Fibroblast of skin of right quadriceps (primary cell): ENCODE measurements at regions not wholly inside any gene's neighbourhood (a gene's known extent, or its start where the extent isn't known, plus 50 kb on each side); places are given as distances from the start of the nearest gene placed in this dataset.

Experiments used
- DNase-seq: peaks from one replicate; pipeline ENCODE4 v3.0.0-alpha.2; 2013

DNA sequence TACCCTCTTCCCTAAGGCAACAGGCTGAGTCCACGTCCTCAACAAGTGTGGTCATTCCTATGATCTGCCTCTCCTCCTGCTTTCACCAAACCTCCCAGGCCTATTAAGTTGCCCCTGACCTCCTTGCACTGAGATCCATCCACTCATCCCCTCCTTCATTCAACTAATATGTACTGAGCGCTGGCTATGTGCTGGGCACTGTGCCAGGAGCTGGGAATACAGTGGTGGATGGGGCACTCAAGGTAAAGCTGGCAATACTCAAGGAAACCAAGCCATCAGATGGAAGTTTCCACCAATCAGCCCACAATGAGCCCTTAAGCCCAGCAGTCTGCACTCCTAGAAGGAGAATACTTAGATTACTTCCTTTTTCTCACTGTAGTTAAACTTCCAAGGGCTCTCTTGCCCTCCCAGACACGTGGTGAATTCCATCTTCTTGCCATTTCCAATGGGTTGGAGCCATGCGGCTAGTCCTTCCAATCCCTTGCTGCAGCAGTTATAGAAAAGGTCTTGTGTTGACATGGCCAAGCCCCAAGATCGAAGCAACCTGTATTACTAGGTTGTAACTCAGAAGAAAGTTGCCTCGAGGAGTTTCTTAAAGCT, 279.9 kb upstream of the RUNX1 start:
- DNase-seq = no peak

DNA sequence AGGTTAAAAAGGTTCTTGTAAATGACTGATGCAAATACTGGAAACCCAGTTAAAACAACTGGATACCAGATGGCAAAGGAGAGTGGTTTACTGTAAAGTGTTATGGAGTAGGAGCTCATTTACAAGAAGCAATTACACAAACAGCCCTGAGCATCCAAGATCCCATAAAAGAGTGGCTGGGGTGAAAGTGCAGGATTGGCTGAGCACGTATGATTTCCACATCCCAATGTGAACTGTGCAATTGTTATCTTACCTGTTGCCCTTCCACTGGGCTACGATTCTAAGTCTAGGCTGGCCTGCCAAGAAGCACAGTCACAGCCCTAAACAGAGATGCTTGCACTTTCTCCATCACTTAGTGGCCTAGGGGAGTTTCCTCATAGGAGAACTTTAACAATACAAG, 277.6 kb upstream of the RUNX1 start:
- peak; percentile 37 for DNase-seq

DNA sequence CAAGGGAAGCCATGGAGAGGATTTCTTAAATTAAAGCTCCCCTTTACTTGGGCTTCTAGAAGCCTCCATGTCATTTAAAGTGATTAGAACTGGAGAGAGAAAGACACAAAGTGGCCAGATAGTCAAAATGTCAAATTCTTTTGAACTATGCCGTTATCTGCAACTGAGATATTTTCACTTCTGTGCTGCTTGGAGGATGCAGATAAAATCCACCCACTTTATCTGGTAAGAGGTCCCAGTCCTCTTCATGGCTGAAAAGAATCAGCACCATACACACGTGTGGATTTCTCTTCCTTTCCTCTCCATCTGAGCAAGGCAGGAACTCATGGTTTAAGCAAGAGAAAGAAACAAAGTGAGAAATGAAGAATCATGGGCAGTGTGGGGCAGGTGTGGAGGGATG, 276.9 kb upstream of the RUNX1 start:
- no peak for DNase-seq

DNA sequence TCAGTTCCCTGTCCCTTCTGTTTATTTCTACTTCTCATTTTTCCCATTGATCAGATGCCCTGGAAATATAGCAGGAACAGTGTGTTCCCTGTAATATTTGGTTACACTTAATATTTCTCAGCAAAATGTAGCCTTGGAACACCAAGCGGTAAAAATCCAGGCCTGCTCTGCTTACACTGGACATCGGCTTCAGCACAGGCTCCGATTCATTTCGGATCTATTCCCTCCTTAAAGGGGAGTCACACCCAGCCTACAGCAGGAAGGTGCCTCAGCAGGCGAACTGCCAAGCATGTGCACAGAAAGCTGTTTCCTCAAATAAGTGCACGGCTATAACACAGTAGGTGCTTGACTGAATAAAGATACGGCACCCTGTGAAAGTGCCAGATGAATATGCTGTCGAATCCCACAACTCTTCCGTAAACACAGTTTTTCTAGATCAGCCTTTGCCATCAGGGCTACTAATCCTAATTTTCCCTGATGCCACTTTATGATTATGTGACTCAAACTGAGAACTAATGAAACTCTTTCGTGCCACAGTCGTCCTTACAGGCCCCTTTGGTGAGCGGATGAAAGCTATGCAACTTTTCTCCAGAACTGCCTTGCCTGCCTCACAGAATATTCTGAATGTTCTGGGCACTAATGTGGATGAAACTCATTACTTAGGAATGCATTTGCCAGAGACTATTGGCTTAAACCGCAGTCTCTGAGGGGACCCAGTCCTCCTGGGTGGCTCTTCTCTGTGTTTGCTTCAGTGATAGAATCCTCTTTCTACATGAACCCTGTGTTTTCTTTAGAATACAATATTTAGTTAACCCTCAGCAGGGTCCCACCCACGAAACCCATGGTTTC, 275.5 kb upstream of the RUNX1 start:
- peak; percentile 86 for DNase-seq

DNA sequence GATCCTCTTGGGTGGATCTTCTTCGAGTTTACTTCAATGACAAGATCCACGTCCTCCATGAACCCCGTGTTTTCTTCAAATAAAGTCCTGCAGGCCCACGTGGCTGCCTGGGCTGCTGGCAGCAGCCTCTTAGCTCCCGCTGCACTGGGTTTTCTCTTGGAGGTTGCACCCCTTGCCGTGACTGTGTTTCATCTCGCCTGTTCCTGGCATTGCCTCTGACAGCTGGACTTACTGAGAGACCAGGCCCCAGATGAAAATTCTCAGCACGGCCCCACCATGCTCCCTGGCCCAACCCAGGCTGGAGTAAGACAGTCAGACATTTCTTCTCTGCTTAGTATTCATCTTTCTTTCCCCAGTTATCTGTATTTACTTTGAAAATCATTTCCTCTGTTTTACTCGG, 274.8 kb upstream of the RUNX1 start:
- DNase-seq = no peak

DNA sequence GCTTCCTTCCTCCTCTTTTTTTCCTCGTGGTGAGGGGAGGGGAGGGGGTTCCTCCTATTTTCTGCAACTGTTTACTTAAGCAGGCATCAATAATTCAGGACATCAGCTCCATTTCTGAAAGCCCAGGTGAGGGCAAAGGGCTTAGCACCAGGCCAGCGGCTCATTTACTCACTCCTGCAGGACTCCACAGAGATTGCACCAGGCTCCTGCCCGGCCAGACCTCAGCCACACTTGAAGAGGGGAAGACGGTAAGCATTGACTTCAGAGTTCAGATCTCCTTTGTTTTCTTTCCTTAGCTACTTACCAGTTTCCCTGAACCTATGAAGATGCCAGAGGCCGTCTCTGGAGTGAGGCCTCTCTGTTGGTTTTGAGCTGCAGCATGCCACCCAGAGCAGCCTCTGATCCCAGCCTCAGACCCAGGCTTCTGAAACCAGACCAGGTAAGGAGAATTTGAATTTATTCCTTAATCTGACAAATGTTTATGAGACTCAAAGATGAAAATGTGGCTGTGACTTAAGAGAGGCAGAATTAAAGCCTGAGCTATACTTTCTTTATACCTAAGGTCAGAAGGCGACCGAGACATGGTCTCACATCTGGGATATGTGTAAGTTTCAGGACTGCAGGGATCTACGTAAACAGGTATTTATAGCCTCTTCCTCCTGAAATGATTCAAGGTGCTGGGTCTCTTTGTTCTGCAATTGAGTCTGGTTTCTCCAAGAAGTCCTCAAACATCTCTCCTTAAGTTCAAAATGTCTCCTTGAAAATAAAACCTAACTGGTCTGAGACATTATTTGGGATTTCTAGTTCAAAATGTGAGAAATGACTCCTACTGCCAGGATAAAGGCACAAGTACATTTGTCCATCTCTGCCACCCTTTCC, 272.5 kb upstream of the RUNX1 start:
- DNase-seq = no peak

DNA sequence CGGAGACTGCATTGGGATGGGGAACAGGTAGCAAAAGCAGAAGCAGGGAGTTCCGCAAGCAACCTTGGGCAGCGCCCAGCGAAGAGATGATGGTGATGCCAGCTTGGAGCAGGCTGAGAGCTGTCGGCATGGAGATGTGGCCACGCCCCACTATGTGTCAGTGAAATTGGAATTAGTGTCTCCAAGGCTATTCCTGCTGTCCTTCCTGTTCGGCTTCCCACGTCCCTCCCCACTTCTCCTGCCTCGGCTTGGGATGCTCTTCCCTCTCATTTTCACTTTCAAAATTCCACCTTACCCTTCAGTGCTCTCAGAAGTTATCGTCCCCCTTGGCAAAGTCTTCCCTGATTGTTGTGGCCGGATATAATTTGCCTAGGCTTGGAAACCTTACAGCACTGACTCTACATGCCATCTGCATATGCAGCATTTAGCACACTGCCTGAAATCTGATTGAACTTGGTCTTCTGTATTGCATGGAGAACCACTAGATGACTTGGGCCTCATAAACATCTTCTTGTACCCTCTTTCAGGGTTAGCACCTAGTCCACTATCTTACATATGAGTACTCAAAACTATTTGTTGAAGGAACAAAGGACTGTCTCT, 270.7 kb upstream of the RUNX1 start:
- no peak for DNase-seq

DNA sequence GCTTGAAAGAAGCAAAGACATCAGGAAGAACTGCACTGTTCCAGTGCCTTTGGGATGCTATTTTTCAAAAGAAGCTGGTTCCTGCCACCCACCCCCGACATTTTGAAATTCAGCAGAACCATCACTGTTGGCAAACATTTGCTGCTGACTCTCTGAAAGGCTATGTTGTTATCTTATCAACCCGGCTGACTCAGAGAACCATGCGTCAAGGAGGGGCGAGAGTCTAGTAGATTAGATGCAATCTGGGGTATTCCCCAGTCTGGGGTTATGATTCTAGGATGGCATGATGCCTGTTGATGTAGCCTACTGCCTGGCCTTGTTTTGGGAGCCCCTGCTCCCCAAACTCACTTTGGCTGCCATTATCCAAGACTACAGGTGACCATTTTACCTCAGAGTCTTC, 267.8 kb upstream of the RUNX1 start:
- DNase-seq = peak; percentile 29

DNA sequence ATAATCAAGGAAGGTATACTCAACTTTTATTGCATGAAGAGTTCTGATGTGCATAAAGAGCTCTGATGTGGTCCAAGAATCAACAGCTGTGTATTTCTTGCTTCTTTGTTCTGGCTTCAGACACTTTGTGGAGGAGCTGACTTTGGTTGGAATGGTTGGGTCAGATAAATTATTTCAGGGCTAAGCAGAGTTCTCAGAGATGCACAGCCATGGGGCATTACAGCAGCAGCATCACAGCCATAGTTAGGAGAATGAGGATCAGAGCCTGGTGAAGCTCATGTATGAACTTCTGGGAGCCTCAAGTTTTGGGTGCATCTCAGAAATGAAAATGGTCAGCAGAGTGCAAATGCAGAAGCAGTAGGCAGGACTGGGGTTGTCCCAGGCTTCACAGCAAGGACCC, 267.4 kb upstream of the RUNX1 start:
- no peak for DNase-seq

DNA sequence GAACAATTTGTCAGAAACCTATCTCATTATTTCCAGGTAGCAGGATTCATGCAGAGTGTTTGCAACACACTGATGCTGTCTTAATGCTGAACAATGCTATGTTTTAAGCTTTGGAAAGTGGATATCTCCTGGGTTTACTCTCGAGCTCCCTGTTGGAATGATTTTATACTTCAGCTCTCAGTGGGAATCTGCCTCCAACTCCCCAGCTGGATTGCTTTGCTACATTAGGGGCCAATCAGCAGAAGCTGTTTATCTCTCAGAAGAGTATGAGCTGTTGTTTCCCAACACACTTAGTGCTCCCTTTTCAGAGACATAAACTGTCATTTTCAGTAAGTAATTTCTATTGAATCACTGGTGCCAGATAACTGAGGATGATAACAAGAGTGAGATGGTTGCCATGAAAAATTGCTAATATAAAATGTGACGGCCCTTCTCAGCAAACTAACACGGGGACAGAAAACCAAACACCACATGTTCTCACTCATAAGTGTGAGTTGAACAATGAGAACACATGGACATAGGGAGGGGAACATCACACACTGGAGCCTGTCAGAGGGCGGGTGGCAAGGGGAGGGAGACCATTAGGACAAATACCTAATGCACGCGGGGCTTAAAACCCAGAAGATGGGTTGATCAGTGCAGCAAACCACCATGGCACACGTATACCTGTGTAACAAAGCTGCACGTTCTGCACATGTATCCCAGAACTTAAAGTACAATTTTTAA, 265.9 kb upstream of the RUNX1 start:
- no peak for DNase-seq

DNA sequence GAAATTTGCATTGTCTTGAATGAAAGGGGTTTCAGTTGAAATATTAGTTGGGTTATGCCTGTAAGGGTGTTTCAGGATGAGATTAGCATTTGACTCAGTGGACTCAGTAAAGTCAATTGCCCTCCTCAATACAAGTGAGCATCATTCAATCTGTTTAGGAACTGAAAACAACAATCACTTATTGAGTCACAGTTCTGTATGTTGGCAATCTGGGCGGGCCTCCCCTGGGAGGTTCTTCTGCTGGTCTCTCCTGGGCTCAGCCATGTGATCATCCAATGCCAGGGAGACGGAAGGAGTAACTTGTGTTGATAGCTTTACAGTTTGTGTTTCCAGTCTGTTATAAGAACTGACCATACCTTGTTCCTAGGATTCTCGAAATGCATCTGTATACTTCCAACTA, 262.9 kb upstream of the RUNX1 start:
- no peak for DNase-seq

DNA sequence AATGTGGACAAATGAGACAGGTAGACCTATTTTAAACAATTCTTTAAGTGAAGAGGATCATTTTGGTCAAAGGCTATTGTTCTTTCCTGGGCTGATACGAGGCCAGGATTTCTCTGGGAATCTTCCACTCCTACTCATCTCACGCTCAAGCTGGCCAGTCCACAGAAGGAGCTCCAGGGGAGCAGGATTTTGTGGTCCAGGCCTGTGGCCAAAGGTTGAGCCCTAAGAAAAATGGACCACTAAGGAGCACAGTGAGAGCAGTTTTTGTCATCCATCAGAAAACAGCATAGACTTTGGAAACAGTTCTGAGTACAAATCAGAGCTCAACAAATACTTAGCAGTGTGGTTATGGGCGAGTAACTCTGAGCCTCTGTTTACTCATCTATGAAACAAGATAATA, 260.2 kb upstream of the RUNX1 start:
- DNase-seq = no peak

DNA sequence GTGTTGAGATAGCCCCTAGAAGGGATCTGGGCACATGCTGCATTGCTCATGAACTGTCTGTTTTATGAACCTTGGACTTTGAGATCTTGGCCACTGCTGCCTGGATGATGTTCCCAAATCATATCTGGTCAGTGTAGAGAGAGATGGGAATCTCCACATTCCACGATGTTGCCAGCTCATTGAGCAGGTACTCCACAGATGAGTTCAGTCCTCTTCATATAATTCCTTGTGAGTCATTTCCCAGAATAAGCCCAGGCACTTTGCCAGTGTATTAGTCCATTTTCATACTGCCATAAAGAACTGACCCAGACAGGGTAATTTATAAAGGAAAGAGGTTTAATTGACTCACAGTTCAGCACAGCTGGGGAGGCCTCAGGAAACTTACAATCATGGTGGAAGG, 254.0 kb upstream of the RUNX1 start:
- peak; percentile 96 for DNase-seq

DNA sequence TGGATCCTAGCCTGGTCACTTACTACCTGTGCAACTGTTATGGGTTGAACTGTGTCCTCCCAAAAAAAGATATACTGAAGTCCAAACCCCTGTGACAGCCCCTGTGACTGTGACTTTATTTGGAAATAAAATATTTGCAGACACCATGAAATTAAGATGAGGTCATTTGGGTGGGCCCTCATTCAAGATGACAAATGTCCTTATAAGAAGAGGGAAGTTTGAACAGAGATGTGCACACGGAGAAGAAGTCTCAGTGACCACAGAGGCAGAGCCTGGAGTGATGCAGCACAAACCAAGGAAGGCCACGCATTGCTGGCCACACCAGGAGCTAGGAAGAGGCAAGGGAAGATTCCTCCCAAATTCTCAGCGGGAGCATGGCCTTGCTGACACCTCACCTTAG, 249.7 kb upstream of the RUNX1 start:
- no peak for DNase-seq

DNA sequence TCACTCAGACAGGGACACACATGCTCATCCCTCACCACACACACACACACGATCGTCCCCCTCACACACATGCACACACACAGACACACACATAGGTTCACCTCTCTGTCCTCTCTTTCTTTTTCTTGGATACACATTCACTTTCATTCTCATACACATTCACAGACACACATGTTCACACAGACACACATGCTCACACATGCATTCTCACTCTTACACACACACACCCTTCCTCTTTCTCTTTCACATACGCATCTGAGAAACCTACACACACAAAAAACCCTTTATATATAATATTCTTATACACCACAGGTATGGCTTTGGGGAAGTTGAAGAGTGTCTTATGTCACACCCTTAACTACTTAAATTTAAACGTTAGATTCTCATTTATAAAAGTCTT, 248.6 kb upstream of the RUNX1 start:
- DNase-seq = no peak

DNA sequence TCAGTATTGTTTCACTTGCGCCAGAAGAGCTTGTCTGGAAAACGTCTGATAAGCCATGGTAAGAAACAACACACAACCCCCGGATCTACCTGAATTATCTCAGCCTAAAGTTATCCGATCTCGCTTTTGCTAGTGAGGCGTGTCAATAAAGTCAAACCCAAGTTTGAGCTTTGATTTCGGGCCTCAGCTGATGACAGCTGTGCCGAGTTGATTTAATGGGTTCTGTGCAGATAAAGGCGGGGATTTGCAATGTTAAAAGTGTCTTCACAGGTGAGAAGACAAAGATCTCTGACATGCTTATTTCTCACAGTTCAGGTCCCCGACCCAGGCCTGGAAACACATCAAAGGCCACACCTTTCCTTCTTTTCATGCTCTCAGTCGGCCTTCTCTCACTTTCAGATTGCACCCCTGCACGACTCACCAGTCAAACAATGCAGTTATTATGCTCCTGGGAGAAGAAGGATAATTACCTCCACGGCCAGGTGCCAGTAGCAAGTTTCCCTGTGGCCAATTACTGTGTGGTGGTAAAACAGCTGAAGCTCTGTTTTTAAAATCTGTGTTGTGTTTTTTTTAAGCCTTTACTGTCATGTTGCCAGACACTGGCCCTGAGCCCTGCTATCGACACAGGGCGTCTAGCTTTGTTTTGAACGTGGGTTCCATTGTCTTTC, 245.3 kb upstream of the RUNX1 start:
- DNase-seq = no peak

DNA sequence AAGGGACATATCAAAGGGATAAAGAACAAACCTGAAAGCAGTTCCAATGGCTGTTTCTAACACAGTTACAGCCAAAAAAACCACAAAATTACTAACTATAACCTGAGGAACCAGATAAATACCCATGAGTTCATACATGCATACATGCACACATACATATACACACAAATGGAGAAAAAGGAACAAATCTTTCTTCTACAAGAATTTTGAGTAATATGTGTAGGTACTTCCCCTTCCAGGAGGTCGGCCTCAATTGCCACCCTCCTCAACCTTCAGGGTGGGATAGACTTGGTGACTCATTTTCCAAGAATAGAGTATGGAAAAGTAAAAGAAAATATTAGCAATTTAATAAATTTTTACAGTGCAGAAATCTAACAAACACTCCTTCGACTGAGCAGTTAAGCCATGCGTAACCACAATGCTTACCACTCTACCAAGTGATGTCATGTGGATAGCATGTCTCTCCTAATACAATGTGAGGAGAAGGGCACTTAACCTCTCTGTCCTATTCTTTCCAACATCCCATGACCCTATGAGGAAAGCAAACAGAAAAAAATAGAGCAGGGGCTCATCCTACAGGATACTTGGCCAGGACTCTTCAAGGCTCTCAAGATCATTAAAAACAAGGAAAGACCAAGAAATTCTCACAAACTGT, 243.0 kb upstream of the RUNX1 start:
- DNase-seq = peak; percentile 46

DNA sequence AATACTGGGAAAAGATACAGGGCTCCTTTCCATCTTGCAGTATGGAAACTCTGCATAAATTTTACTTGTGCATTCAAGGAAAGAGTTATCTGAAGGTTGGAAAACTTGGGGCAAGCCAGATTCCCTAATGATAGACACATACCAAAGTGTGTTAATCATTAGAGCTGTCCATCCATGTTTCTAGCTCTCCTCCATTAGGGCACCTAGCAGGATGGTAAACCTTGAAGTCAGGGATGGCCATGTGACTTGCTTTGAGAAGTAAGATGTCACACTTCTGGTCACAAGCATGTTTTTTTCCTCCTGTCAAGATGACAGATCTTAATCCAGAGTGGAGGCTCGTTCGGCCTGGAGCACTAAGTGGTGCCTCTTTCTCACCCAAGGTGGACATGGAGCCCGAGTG, 241.9 kb upstream of the RUNX1 start:
- no peak for DNase-seq

DNA sequence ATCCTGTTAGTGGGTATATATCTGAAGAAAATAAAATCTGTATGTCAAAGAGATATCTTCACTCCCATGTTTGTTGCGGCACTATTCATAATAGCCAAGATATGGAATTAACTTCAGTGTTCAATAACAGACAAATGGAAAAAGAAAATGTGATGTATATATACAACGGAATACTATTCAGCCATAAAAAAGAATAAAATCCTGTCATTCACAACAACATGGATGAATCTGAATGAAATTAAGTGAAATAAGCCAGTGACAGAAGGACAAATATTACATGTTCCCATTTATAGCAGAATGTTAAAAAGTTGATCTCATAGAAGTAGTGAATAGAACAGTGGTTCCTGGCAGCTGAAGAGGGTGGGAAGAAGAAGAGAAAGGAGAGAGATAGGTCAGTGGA, 239.1 kb upstream of the RUNX1 start:
- no peak for DNase-seq

DNA sequence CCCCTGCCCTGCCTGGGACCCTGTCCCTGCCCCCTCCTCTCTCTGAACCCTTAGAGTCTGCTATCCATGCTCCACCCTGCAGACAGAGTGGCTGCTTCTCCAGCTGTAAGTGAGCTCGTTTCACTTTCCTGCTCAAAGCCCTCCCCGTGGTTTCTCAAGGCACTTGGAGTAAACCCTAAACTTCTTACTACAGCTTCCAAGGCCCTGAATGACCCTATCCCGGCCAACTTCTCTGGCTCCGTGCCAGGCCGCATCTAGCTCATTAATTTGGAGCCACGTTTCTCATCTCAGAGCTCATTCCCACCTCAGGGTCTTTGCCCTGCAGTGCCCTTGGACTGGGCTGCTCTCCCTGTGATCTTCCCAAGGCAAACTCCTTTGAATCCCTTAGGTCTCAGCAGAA, 235.1 kb upstream of the RUNX1 start:
- no peak for DNase-seq

DNA sequence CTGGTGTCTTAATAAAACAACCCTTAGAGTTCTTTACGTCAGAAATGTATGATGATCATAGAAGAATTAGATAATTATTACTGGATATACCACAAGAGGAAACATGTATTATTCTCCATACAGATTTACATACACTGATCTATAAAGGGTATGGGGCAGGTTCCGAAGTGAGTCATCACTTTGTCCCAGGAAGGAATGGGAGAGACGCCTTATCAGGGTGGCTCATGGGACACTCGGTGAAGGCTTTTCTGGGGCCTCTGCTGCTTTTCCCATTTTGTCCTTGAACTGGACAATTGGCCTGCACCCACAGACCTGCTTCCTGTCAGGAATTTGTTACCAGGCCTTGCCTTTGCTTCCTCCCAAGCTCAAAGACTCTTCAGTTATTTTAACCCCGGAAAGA, 233.8 kb upstream of the RUNX1 start:
- no peak for DNase-seq

DNA sequence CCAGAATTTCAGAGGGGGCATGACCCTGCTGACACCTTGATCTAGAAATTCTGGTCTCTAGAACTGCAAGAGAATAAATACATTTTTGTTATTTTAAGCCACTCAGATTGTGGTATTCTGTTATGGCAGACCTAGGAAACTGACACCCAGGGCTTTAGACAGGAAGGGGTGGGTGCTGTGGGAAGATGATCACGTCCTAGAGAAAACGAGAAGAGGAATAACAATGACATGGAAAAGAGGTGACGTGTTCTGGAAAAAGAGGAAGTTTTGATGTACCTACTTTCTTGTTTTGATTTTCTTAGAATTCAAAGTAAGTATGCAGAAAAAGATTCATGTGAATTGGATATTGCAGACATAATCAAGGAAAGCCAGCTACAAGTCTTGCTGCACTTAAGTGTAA, 232.9 kb upstream of the RUNX1 start:
- DNase-seq = no peak
